ENCODE measurements at regions not wholly inside any gene's neighbourhood (a gene's known extent, or its start where the extent isn't known, plus 50 kb on each side); places are given as distances from the start of the nearest gene placed in this dataset.

DNA sequence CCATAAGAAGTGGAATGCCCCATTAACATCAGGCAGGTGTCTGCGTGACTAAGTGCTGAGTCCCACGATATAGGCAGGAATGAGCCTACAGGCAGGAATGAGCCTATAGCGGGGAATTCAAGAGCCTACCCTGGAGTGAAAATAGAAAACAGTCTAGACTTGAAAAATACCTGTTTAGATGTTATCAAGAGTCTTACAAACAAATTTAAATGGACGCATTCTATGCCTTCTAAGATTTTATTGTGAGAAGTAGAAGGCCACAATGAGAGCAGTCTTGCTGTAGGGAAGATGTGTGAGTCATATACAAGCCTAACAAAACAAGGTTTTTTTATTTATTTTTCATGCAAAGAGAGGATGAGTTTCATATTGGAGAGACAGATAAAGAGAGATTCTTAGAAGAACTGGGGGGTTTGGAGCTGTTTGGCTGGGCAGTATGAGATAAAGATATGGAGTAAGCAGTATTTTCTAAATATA is 200.8 kb upstream of the ZC3H12C start:
- Mint-ChIP-seq H3K9me3 (ENCODE audit: low read depth) (no peaks in the 10 kb centered on the region), H3K27ac (no peak overlapping the region), H3K36me3 (ENCODE audit: insufficient read depth) (no peaks in the 10 kb centered on the region), H3K4me3 (ENCODE audit: low read depth) (no peak overlapping the region), H3K27me3 (no peaks in the 10 kb centered on the region), H3K4me1 (ENCODE audit: low read depth) (no peaks in the 10 kb centered on the region)
- TF ChIP-seq, protein P1, sequence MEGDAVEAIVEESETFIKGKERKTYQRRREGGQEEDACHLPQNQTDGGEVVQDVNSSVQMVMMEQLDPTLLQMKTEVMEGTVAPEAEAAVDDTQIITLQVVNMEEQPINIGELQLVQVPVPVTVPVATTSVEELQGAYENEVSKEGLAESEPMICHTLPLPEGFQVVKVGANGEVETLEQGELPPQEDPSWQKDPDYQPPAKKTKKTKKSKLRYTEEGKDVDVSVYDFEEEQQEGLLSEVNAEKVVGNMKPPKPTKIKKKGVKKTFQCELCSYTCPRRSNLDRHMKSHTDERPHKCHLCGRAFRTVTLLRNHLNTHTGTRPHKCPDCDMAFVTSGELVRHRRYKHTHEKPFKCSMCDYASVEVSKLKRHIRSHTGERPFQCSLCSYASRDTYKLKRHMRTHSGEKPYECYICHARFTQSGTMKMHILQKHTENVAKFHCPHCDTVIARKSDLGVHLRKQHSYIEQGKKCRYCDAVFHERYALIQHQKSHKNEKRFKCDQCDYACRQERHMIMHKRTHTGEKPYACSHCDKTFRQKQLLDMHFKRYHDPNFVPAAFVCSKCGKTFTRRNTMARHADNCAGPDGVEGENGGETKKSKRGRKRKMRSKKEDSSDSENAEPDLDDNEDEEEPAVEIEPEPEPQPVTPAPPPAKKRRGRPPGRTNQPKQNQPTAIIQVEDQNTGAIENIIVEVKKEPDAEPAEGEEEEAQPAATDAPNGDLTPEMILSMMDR (IDR thresholded peaks at IDR 0.05; ENCODE audit: unreplicated experiment): no peak
- DNase-seq (ENCODE audit: low spot score, unreplicated experiment): no peak

DNA sequence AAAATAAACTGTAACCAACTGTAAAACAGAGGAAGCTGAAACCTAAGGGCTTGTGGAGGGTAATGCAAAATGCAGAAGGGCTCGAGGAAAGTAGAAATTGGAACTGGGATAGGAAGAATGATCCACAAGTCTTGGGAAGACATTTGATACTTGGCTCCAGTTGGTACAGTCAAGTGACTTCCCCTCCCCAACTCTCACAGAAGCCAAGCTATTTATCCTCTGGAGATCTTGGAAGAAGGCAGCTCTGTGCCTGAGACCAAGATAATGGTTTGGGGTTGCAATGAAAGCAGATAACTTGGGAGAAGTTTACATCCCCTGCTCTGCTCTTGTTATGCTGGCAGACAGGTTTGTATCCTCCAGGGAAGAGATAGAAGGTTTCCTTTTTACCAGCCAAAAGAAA is 198.9 kb upstream of the ZC3H12C start:
- no peaks in the 10 kb centered on the region for H3K9me3 Mint-ChIP-seq (ENCODE audit: low read depth)
- no peaks in the 10 kb centered on the region for H3K27me3 Mint-ChIP-seq
- H3K4me1 Mint-ChIP-seq (ENCODE audit: low read depth): no peaks in the 10 kb centered on the region

DNA sequence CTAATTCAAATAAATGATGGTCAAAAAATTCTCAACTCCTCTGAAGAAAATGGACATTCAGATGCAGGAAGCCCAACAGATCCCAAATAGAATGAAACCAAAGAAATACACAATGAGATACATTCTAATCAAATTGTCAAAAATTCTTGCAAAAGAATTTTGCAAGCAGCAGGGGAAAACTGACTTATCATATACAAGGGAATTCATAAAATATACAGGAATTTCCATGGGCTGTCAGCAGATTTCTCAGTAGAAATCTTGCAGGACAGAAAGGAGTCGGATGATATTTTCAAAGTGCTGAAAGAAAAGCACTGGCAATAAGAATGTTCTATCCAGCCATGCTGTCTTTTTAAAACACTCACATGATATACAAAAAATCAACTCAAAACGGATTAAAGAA is 194.6 kb upstream of the ZC3H12C start:
- H3K36me3 Mint-ChIP-seq (ENCODE audit: insufficient read depth): no peaks in the 10 kb centered on the region
- no peaks in the 10 kb centered on the region for H3K4me1 Mint-ChIP-seq (ENCODE audit: low read depth)
- DNase-seq (ENCODE audit: low spot score, unreplicated experiment): no peak
- no peaks in the 10 kb centered on the region for H3K27me3 Mint-ChIP-seq
- H3K4me3 Mint-ChIP-seq (ENCODE audit: low read depth): no peak overlapping the region
- H3K27ac Mint-ChIP-seq: no peak overlapping the region
- TF ChIP-seq, protein P1 (IDR thresholded peaks at IDR 0.05; ENCODE audit: unreplicated experiment): no peak
- H3K9me3 Mint-ChIP-seq (ENCODE audit: low read depth): peaks cover 13% of the 10 kb centered on the region

More for the DNA sequence above, 198.9 kb upstream of the ZC3H12C start:
- Mint-ChIP-seq H3K27ac (no peak overlapping the region), H3K36me3 (ENCODE audit: insufficient read depth) (no peaks in the 10 kb centered on the region), H3K4me3 (ENCODE audit: low read depth) (no peak overlapping the region)
- DNase-seq (ENCODE audit: low spot score, unreplicated experiment): no peak
- TF ChIP-seq, protein P1 (IDR thresholded peaks at IDR 0.05; ENCODE audit: unreplicated experiment): no peak

DNA sequence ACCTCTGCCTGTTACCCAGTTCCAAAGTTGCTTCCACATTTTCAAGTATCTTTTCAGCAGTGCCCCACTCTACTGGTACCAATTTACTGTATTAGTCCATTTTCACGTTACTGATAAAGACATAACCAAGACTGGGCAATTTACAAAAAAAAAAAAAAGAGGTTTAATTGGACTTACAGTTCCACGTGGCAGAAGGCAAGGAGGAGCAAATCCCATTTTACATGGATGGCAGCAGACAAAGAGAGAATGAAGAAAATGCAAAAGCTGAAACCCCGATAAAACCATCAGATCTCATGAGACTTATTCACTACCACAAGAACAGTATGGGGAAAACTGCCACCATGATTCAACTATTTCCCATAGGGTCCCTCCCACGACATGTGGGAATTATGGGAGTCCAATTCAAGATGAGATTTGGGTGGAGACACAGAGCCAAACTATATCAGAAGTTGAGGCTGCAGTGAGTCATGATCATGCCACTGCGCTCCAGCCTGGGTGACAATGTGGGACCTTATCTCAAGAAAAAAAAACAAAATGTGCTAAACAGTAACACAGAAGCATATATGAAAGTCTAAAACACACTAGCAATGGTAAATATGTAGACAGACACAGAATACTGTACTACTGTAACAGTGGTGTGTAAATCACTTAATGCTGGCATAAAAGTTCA is 190.3 kb upstream of the ZC3H12C start:
- Mint-ChIP-seq H3K4me1 (ENCODE audit: low read depth) (no peaks in the 10 kb centered on the region), H3K9me3 (ENCODE audit: low read depth) (peaks cover 13% of the 10 kb centered on the region), H3K27me3 (no peaks in the 10 kb centered on the region), H3K36me3 (ENCODE audit: insufficient read depth) (no peaks in the 10 kb centered on the region), H3K27ac (peak overlapping the region; percentile 0), H3K4me3 (ENCODE audit: low read depth) (no peak overlapping the region)
- DNase-seq (ENCODE audit: low spot score, unreplicated experiment): no peak
- TF ChIP-seq, protein P1 (IDR thresholded peaks at IDR 0.05; ENCODE audit: unreplicated experiment): no peak

DNA sequence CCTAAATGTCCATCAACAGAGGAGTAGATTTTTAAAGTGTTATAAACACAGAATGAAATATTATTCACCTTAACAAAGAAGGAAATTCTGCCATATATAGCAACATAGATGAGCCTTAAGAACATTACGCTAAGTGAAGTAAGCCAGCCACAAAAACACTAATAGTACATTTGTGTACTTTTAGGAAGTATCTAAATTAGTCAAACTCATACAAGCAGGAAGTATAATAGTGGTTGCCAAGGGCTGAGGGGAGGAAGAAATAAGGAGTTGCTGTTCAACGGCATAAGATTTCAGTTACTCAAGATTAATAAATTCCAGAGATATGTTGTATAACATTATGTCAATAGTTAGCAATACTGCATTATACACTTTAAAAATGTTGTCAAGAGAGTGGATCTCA is 181.7 kb upstream of the ZC3H12C start:
- Mint-ChIP-seq H3K27ac (no peak overlapping the region), H3K36me3 (ENCODE audit: insufficient read depth) (no peaks in the 10 kb centered on the region), H3K27me3 (no peaks in the 10 kb centered on the region), H3K9me3 (ENCODE audit: low read depth) (no peaks in the 10 kb centered on the region), H3K4me1 (ENCODE audit: low read depth) (peaks cover 8% of the 10 kb centered on the region), H3K4me3 (ENCODE audit: low read depth) (no peak overlapping the region)
- DNase-seq (ENCODE audit: low spot score, unreplicated experiment): no peak
- TF ChIP-seq, protein P1 (IDR thresholded peaks at IDR 0.05; ENCODE audit: unreplicated experiment): no peak
